GM19025 (cell line): ENCODE measurements at regions not wholly inside any gene's neighbourhood (a gene's known extent, or its start where the extent isn't known, plus 50 kb on each side); places are given as distances from the start of the nearest gene placed in this dataset.
A peak's percentile ranks its signal among the peaks of the same experiment; 100 is the strongest.
"Not testable (repeated sequence)": the region's sequence is repeated elsewhere in the genome, so short reads cannot be mapped to it uniquely, and the experiment has no call there.

Experiments used
- ATAC-seq: cut with Tn5 transposase; IDR thresholded peaks from one replicate; pipeline ENCODE4 v1.9.1; 2021; ENCODE audit warnings: mild to moderate bottlenecking, low read depth, moderate library complexity; ENCODE audit not compliant: unreplicated experiment

DNA sequence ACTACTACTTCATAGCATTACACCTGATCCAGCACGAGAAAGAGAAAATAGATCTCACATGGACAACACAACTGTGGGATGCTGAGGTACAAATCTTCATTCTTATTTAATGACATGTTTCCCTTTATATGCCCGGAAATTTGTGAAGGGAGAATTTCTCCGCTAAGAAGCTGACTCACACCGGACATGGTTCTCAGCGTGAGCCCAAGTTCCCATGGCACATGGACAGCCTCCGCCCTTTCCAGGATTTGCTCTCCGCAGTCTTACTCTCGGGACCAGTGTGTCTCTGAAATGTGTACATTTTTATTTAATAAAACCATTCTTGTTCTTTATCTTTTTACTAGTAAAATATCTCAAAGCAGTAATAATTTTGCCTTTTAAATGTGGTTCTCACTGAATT, 1154.8 kb downstream of the TMEM121 start:
- no peak for ATAC-seq

DNA sequence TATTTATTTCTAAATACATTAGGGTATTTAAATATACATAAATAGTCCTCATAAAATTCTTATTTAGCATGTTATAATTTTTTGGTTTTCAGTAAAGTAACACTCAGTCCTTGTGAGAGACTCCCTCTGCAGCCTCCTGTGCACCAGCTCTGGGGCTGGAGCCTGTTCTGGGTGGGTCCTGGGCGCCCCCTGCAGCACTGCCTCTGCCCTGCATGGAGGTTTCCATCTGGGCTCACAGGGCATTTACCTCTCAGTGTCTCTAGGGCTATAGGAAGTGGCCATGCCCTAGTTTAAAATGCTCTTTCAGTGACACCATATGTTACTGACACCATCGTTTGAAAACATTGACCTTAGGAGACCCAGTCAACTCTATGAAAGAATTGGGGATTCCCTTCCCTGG, 1155.2 kb downstream of the TMEM121 start:
- no peak for ATAC-seq

DNA sequence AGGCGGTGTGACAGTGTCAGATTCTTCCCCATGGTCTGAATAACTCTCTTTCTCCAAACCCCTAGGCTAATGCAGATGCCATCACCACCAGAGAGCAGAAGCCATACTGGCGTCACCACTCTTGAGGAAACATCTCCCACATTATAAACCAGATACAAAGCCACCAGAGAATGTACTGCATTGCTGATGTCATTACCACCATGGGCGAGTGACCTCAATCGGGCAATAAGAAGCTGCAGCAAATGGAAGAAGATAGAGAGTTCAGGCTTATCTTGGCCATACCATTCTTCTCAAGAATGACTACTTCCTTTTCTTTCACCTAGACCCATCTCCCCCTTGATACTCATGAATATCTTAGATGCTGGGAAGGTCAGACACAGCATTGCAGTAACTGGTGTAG, 1157.2 kb downstream of the TMEM121 start:
- ATAC-seq, result no peak

DNA sequence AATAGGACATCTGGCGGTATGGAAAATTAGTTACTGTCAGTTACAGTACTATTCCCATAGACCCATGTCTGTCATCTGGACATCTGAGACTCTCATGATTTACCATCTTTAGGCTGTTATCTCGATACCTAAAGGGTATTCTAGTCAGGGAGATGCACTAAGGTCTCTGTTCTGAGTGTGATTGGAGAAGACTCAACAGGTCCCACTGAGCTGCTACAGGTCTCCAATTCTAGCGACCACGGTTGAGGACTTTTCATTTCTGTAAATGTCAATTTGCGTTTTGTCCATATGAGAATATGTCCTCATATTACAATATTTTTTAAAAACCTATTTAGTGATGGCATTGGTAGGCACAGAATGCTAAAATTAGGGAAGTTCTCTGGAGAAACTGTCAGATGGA, 1160.2 kb downstream of the TMEM121 start:
- no peak for ATAC-seq

DNA sequence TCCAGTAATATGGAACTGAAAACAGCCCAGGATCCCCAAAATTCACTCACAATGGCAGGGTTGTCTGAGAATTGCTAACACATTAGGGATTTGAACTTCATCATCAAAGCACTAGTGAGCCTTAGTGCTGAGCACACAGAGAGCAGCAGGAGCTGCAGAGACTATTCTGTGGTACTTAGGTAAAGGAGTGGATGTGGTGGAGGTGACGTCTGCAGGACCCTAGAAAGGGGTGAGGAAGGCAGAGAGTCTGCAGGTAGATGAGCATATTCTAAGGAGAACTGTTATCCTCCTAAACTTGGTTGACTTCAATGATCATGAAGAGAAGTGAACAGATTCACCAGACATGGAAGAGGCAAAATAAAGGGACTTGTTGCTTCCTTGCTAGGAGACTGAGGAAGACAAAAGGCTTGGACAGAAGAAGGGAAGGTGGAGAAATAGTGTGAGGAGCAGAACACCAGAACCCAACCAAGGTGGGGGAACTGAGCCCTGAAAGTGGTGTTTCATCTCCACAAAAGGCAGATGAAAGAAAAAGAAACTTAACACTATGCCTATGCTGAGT, 1164.0 kb downstream of the TMEM121 start:
- ATAC-seq, result no peak

DNA sequence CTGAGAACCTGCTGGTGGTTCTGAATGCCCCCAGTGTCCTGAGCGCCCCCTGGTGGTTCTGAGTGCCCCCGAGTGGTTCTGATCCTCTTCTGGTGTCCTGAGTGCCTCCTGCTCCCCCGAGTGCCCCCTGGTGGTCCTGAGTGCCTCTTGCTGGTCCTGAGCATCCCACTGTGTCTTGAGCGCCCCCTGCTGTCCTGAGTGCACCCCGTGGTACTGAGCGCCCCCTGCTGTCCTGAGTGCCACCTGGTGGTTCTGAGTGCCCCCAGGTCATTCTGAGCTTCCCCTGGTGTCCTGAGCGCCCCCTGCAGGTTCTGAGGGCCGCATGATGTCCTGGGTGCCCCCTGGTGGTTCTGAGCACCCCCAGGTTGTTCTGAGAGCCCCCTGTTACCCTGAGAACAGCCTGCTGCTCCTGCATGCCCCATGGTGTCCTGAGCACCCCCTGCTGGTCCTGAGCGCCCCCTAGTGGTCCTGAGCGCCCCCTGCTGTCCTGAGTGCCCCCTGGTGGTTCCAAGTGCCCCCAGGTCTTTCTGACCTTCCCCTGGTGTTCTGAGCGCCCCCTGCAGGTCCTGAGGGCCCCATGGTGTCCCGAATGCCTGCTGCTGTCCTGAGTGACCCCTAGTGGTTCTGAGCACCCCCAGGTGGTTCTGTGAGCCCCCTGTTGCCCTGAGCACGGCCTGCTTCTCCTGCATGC, 1165.4 kb downstream of the TMEM121 start:
- peak; percentile 71 for ATAC-seq

DNA sequence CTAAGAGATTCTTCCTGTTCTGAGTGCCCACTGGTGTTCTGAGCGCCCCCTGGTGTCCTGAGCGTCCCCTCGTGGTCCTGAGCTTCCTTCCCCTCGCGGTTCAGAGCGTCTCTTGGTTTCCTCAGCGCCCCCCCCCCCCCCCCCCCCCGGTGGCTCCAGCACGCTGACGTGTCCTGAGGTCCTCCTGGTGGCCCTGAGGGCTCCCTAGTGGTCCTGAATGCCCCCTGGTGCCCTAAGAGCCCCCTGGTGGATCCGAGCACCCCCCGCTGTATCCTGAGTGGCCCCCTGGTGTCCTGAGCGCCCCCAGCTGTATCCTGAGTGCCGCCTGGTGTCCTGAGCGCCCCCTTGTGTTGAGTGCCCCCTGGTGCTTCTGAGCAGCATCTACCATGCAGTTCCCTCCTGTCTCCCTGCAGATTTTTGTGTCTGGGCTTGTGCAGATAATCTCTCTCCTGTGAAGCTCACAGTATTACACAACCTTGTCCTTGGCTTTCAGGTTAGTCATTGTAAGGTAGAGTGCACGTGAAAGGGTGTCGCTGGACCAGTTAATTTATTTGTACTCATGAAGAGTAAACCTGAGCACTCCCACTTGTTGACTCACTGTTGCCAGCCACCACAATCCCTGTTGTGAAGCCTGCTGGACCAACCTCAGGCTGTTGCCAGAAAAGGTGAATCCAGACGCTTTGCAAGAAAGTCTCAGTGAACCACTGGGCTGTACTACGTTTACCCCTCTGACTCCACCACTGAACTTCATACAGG, 1168.4 kb downstream of the TMEM121 start:
- ATAC-seq, result no peak

DNA sequence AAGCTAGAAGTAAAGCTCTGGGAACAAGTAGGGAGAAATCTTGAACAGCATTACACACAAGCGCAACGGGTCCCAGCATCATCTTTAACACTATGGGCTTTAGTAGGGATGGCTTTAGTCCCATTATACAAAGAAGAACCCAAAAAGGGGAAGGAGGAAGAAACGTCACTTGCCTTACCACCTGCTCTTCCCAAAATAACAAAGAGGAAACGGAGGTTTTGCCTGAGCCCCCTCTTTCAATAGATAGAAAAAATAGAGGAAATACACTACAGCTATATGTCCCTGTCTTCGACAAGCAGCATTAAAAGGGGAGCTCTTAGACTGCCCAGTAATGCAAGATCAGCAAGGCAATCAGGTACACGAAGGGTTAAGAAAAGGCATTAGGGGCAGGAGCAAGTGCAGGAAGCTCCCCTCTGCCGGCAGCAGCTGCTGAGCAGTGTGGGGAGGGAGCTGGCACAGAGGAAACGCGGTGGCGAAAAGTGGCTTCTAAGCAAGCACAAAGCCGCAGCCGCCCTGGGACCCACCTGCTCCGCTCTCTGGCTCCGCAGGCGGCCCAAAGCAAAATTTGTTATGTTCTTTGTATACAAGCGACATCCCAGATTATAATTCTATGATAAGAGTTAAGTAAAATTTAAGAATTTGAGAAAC, 1172.4 kb downstream of the TMEM121 start:
- peak; percentile 61 for ATAC-seq

DNA sequence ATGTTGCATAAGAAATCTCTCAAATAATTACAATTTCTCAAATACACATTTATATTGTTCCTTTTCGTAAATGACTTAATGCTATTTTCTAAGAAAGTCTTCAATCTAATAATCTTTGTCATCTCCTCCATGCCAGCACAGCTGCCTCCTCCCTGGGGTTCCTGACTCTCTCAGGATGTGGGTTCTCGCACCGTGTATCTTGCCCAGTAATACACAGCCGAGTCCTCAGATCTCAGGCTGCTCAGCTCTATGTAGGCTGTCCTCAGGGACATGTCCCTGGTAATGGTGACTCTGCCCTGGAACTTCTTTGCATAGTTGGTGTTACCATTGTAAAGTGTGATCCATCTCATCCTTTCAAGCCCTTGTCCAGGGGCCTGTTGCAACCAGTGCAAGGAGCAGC, 1177.3 kb downstream of the TMEM121 start:
- ATAC-seq, result not testable (repeated sequence)

DNA sequence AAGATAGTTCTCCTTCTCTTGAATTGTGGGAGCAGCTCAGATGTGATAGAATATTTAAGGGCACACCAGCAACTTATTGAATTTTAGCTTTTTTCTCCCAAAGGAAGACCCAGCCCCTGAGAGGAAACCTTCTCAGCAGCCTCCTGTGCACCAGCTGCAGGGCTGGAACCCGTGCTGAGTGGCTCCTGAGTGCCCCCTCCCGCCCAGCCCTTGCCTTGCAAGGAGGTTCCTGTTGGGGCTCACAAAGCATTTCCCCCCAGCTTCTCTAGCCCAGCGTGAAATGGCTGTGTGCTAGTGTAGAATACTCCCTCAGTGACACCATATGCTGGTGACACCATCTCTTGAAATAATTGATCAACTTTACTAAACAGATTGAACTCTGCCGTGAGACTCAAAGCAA, 1180.1 kb downstream of the TMEM121 start:
- ATAC-seq, result not testable (repeated sequence)

DNA sequence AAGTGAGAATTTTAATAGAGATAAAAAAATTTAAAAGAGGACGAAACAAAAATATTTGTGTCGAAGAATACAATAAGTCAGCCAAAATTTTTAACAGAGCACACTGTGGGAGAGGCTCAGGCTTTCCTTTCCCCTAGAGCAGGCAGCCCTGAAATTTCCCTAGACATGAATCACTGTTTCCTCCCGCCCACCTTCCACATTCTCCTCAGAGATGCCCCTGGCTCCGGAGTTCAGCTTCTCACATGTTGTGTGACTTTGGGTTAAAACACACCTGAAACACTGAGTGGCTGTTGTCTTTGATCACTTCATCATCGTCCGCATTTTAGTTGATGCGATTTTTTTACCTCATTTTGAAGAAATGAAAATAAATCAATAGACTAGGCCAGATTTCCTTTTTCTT, 1183.8 kb downstream of the TMEM121 start:
- ATAC-seq, result not testable (repeated sequence)

DNA sequence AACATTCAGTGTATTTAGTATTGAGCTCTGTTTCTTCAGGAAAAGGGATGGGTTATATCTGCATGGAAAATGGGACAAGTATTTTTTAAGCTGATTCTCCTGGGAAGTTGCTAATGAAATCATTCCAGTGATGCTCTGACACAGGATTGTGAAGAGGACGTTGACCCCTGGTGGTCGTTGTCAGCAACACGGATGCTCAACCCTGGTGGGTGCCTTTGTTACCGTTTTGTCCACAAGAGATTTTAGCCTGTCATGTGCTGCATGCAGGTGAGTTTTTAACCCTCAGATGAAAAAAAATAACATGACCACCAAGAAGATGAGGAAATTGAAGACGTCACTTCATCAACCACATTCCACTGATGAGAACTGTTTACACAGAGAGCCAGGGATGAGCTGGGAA, 1186.1 kb downstream of the TMEM121 start:
- ATAC-seq, result not testable (repeated sequence)

DNA sequence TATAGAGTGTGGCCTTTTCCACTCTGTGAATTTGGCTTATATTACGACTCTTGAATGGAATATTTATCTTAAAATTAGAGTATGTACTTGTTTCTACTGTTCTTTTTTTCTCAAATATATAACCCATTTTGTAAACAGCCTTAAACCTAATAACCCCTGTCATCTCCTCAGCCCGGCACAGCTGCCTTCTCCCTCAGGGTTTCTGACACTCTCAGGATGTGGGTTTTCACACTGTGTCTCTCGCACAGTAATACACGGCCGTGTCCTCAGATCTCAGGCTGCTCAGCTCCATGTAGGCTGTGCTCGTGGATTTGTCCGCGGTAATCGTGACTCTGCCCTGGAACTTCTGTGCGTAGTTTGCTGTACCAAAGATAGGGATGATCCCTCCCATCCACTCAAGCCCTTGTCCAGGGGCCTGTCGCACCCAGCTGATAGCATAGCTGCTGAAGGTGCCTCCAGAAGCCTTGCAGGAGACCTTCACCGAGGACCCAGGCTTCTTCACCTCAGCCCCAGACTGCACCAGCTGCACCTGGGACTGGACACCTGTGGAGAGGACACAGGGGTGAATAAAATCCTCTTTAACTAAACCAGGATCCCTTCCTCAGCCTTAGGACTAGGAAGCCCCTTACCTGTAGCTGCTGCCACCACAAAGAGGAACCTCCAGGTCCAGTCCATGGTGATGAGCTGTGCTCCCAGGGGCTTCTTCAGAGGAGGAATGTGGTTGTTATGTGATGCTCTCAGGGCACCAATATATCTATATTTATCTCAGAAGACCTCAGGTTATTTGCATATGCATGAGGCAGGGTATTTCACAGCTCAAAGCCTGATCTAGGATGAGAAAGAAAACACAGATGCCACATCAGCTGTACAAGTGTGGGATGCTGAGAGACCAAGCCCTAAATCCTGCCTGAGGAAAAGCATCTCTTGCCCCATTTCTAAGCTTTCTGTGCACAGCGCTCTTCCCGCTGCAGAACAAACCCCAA, 1188.4 kb downstream of the TMEM121 start:
- peak; percentile 59 for ATAC-seq

DNA sequence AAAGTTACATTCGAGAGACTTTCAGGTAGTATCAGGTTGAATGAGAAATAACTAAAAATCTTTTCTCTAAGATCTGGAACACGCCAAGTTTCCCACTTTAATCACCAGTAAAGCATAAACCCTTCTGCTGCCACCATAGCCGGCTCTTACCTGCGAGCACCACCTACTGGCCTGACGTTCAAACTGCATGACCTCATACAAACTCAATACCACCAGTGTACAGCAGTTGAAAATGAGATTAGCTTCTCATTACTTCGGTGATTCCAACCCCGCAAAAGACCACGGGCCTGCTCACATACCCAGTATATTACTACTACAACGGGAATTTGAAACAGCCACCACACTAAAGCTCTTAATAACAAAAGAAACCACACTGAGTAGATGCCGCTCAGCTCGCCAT, 1191.2 kb downstream of the TMEM121 start:
- ATAC-seq, result not testable (repeated sequence)

DNA sequence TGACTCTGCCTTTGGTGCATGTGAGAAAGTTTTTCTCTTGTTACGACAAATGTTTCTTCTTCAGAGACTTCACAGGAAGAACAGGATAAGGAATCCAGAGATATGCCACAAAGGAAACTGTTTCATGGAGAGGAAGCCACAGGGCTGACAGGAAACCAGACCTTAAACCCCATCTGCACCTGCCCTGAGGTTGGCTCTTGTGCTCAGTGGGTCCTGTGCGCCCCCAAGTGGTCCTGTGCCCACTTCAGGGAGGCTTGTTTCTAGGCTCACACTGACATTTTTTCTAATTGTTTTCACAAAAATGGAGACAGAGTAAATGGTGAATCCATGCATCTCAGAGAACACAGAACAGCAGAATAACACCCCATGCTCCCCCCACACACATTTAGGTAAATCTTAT, 1193.5 kb downstream of the TMEM121 start:
- ATAC-seq, result not testable (repeated sequence)

DNA sequence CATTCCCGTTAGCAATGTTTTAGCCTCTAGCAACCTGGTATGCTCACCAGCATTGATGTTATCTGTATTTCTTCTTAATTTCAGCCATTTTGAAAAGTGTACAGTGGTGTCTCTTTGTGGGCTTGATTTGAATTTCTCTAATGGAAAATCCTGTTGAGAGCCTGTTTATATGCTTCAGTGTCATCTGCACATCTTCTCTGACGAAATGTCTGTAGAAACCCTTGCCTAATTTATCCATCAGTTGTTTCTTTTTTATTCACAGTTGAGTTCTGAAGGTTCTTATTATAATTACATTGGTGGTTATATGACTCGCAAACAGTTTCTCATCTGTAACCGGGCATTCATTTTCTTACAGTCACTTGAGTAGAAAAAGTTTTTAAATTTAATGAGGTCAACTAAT, 1195.5 kb downstream of the TMEM121 start:
- ATAC-seq, result not testable (repeated sequence)

DNA sequence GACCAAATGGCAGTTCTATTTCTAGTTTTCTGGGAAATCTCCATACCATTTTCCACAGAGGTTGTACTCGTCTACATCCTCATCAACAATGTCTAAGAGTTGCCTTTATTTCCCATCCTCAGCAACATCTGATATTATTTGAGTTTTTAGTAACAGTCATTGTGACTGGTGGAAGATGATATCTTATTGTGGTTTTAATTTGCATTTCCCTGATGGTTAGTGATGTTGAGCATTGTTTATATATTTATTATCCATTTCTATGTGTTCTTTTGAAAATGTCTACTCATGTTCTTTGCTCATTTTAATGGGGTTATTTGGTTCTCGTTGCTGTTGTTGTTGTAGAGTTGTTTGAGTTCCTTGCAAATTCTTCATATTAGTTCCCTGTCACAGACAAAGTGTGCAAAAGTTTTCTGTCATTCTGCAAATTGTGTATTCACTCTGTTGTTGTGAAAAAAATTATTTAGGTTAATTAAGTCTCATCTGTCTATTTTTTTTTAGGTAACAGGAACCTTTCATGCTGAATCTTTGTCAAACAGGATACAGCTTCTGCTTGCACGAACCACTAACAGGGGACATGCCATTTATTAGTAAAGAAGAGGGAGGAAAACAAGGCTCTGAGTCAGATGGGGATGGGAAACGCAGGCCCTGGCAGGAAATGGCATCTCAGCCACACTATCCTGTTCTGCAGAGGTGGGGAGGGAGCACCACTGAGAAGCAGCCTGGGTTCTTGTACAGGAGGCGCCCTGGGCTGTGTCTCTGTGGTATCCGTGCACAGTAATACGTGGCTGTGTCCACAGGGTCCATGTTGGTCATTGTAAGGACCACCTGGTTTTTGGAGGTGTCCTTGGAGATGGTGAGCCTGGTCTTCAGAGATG, 1196.7 kb downstream of the TMEM121 start:
- ATAC-seq, result not testable (repeated sequence)

DNA sequence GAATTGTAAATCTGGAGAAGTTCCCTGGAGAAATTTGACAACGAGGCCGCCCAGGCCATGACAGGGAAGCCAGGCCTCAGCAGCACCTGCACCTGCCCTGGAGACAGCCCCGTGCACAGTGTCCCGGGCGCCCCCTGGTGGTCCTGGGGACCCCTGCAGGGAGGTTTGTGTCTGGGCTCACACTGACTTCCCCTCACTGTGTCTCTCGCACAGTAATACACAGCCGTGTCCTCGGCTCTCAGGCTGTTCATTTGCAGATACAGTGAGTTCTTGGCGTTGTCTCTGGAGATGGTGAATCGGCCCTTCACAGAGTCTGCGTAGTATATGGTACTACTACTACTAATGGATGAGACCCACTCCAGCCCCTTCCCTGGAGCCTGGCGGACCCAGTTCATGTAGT, 1201.6 kb downstream of the TMEM121 start:
- not testable (repeated sequence) for ATAC-seq

DNA sequence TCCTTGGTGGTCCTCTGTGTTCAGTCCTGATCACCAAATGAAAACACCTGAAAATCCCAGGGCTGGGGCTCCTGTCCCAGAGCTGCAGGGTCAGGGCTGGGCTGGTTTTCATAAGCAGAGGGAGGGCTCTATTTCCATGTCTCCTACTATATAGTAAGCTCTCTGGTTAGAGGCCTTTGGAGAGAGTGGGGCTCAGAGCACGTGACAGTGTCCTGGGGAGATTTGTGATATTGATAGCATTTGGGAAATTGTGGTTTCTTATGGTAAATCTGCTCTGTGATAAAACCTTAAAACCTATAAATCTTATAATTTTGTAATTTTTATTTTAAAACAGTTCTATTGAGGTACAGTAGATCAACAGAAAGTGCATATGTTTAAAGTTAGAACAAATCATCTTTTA, 1202.2 kb downstream of the TMEM121 start:
- no peak for ATAC-seq
